Keratinocyte (primary cell): ENCODE measurements at regions not wholly inside any gene's neighbourhood (a gene's known extent, or its start where the extent isn't known, plus 50 kb on each side); places are given as distances from the start of the nearest gene placed in this dataset.

ENCODE experiments used
- DNase-seq: peaks from one replicate; pipeline ENCODE4 v3.0.0-alpha.2; 2011; ENCODE audit warnings: low read depth, missing footprints, low spot score
- FAIRE-seq: peaks from 2 replicates; lab custom pipeline; 2011; peaks lifted over from hg19 to GRCh38; lab: Jason Lieb, UNC
- H2AFZ ChIP-seq: 2 replicates; pipeline ENCODE4 v1.6.0; 2012; ENCODE audit warnings: low read length, control low read depth, inconsistent platforms; ENCODE audit not compliant: control insufficient read depth
- H3K27ac ChIP-seq: 2 replicates; pipeline ENCODE4 v1.5.1; 2011; ENCODE audit warnings: low read length; ENCODE audit not compliant: control insufficient read depth, insufficient read depth
- H3K27me3 ChIP-seq: 3 replicates; pipeline ENCODE4 v1.6.0; 2011; ENCODE audit warnings: low read length; ENCODE audit not compliant: control insufficient read depth, insufficient read depth; ENCODE audit errors: extremely low read depth
- H3K36me3 ChIP-seq, 2 experiments: 2 replicates in 1 of 2; 3 replicates in 1 of 2; pipeline ENCODE4 v1.5.1; 2011; ENCODE audit warnings: low read length in 2 of 2, mild to moderate bottlenecking in 1 of 2; ENCODE audit not compliant: control insufficient read depth in 2 of 2, insufficient read depth in 2 of 2; ENCODE audit errors: extremely low read depth in 1 of 2
- H3K4me1 ChIP-seq: 3 replicates; pipeline ENCODE4 v1.5.1; 2011; ENCODE audit warnings: low read length; ENCODE audit not compliant: control insufficient read depth, insufficient read depth; ENCODE audit errors: extremely low read depth
- H3K4me2 ChIP-seq: 3 replicates; pipeline ENCODE4 v1.6.0; 2011; ENCODE audit warnings: low read depth, low read length; ENCODE audit not compliant: control insufficient read depth, insufficient read depth; ENCODE audit errors: extremely low read depth
- H3K4me3 ChIP-seq, 3 experiments: fragments of 200-600 bp in 1 of 3; sonication (generic) in 1 of 3; 2 replicates in 2 of 3; 3 replicates in 1 of 3; pipeline ENCODE4 v1.5.1; 2011 to 2016; ENCODE audit warnings: low read length in 3 of 3, mild to moderate bottlenecking in 3 of 3, control low read depth in 2 of 3, inconsistent platforms in 1 of 3, low read depth in 1 of 3, mixed read lengths in 1 of 3, mixed run types in 1 of 3, moderate library complexity in 1 of 3; ENCODE audit not compliant: control insufficient read depth in 2 of 3, insufficient read depth in 2 of 3; ENCODE audit errors: extremely low read depth in 1 of 3
- H3K79me2 ChIP-seq: 2 replicates; pipeline ENCODE4 v1.6.0; 2012; ENCODE audit warnings: low read length; ENCODE audit not compliant: control insufficient read depth, insufficient read depth
- H3K9ac ChIP-seq: 3 replicates; pipeline ENCODE4 v1.6.0; 2011; ENCODE audit warnings: low read length; ENCODE audit not compliant: control insufficient read depth, insufficient read depth; ENCODE audit errors: extremely low read depth
- H3K9me1 ChIP-seq: 3 replicates; pipeline ENCODE4 v1.6.0; 2011; ENCODE audit warnings: low read length; ENCODE audit not compliant: control insufficient read depth, insufficient read depth; ENCODE audit errors: extremely low read depth
- H3K9me3 ChIP-seq: 2 replicates; pipeline ENCODE4 v1.5.1; 2012; ENCODE audit warnings: low read depth, low read length; ENCODE audit not compliant: control insufficient read depth
- H4K20me1 ChIP-seq: 3 replicates; pipeline ENCODE4 v1.6.0; 2011; ENCODE audit warnings: low read length; ENCODE audit not compliant: control insufficient read depth, insufficient read depth; ENCODE audit errors: extremely low read depth
- CTCF ChIP-seq, 3 experiments: IDR thresholded peaks in 1 of 3; conservative IDR thresholded peaks in 1 of 3; optimal IDR thresholded peaks in 1 of 3; 2 replicates in 2 of 3; 3 replicates in 1 of 3; pipeline versions ENCODE3 to v1.5.1; 2011; ENCODE audit warnings: low read length in 3 of 3, mild to moderate bottlenecking in 3 of 3, moderate library complexity in 2 of 3, control low read depth in 1 of 3, inconsistent platforms in 1 of 3; ENCODE audit not compliant: insufficient read depth in 2 of 3; ENCODE audit errors: extremely low read depth in 1 of 3
- EZH2 ChIP-seq: IDR thresholded peaks from one replicate; pipeline ENCODE4 v1.6.1; 2012; ENCODE audit warnings: inconsistent platforms, mild to moderate bottlenecking, low read length, moderate library complexity
- dilution Hi-C: fragments of 300-500 bp; cut with MboI; formaldehyde crosslinking; loops from one replicate; pipeline ENCODE4 v1.7.0; 2020; ENCODE audit warnings: low sequenced_read_pairs; ENCODE audit not compliant: extremely low pct_ligation_motif_present

GRCh38 chr2:134137182-134137611 is 116.7 kb upstream of the MGAT5 start:
- Histone ChIP-seq H3K9me1 (peaks cover 4% of the 10 kb centered on the region), H3K9ac (peak overlapping the region; percentile 26), H3K36me3 (no peaks in the 10 kb centered on the region), H3K4me3 (peak overlapping the region in 2 of 3 experiments; percentile 29 to 36), H3K27me3 (no peaks in the 10 kb centered on the region), H3K79me2 (peaks cover 58% of the 10 kb centered on the region), H3K27ac (peak overlapping the region; percentile 75), H3K9me3 (no peaks in the 10 kb centered on the region), H4K20me1 (no peaks in the 10 kb centered on the region), H3K4me2 (peak overlapping the region; percentile 75), H2AFZ (no peak overlapping the region), H3K4me1 (peaks cover 60% of the 10 kb centered on the region)
- dilution Hi-C loops: no loop called here
- no peak for TF ChIP-seq EZH2
- peak in 1 of 3 experiments; percentile 36 for TF ChIP-seq CTCF (optimal IDR thresholded peaks at IDR 0.05 in 1 of 3, IDR thresholded peaks at IDR 0.05 in 1 of 3, conservative IDR thresholded peaks at IDR 0.05 in 1 of 3; ENCODE audit: extremely low read depth in 1 of 3, insufficient read depth in 2 of 3, low read length in 3 of 3)
- peak; percentile 74 for DNase-seq
- peak; percentile 89 for FAIRE-seq

- H3K4me2 ChIP-seq: peak overlapping the region; percentile 75
- no peaks in the 10 kb centered on the region for H3K36me3 ChIP-seq
- peaks cover 57% of the 10 kb centered on the region for H3K79me2 ChIP-seq
- FAIRE-seq (no peak), DNase-seq (no peak)
- H4K20me1 ChIP-seq: no peaks in the 10 kb centered on the region
- H3K9me1 ChIP-seq: peaks cover 4% of the 10 kb centered on the region
- no peaks in the 10 kb centered on the region for H3K9me3 ChIP-seq
- H3K27me3 ChIP-seq: no peaks in the 10 kb centered on the region
- dilution Hi-C loops: no loop called here
- no peak overlapping the region for H3K9ac ChIP-seq
- no peak for TF ChIP-seq EZH2
- no peak for TF ChIP-seq CTCF (optimal IDR thresholded peaks at IDR 0.05 in 1 of 3, IDR thresholded peaks at IDR 0.05 in 1 of 3, conservative IDR thresholded peaks at IDR 0.05 in 1 of 3; ENCODE audit: extremely low read depth in 1 of 3, insufficient read depth in 2 of 3, low read length in 3 of 3)
- peaks cover 67% of the 10 kb centered on the region for H3K4me1 ChIP-seq
- H2AFZ ChIP-seq: no peak overlapping the region
- H3K4me3 ChIP-seq: no peak overlapping the region
- H3K27ac ChIP-seq: peak overlapping the region; percentile 75
Observed at GRCh38 chr2:134138115-134138514, 115.8 kb upstream of the MGAT5 start.
